GM10266 (cell line): ENCODE measurements at regions not wholly inside any gene's neighbourhood (a gene's known extent, or its start where the extent isn't known, plus 50 kb on each side); places are given as distances from the start of the nearest gene placed in this dataset.

ENCODE experiments used
- DNase-seq: peaks from one replicate; pipeline ENCODE4 v3.0.0; 2012; ENCODE audit errors: extremely low spot score
- CTCF ChIP-seq: IDR thresholded peaks from 2 replicates; pipeline ENCODE4 v1.5.1; 2012; ENCODE audit warnings: mild to moderate bottlenecking, low read depth; ENCODE audit not compliant: control insufficient read depth, insufficient read depth; ENCODE audit errors: missing control alignments

- TF ChIP-seq CTCF: no peak
- no peak for DNase-seq
Measured at GRCh38 chr6:139891471-139891870, 517.0 kb upstream of the CITED2 start.

DNA sequence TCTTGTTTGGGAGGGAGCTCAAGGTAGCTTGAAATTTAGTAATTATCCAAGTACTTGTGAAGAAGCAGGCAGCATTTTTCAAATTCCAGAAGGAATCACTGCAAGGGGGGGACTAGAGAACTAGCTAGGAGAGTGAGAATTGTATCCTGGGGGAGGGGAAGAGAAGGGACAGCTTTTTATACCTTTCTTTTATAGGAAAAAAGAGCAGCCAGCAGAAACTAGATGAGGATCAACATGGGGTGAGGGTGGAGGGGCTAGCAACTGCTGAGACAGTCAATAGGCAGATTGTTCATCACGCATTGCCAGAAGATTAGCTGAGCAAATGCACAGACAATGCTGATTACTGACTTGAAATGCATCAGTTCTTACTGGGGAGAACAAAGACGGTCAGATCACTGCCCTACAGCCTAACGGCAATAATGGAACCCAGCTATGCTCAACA, 514.3 kb upstream of the CITED2 start:
- TF ChIP-seq CTCF: no peak
- DNase-seq: no peak

DNA sequence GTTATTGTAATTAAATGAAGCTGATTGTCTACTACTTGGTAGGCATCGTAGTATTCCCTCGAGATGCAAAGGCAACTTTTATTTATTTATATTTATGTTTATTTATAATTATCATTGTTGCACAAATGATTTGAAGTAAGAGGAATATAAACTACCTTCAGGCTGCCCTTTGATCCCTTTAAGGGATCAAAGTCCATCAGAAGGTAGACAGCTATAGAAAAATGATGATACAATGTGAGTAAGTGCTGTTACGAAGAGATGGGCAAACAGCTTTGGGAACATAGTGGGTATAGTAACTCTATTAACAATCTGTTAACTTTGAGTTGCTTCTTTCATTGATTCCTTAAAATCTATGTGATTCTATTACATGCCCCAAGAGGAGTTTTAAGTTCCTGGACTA, 512.8 kb upstream of the CITED2 start:
- no peak for TF ChIP-seq CTCF
- DNase-seq: no peak

- no peak for TF ChIP-seq CTCF
- DNase-seq: no peak
Measured at GRCh38 chr6:139886396-139886795, 511.9 kb upstream of the CITED2 start.

DNA sequence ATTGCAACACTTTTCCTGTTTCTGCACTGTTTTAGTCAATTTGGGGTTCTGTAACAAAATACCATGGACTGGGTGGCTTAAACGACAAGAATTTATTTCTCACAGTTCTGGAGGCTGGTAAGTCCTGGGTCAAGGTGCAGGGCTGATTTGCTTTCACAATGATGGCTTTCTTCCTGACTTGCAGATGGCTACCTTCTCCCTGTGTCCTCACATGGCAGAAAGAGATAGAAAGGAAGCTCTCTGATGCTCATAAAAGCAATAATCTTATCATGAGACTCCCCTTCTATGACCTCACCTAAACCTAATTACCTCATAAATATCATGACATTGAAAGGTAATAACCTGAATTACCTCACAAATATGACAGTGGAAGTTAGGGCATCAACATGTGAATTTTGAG, 511.5 kb upstream of the CITED2 start:
- DNase-seq: no peak
- no peak for TF ChIP-seq CTCF

- no peak for DNase-seq
- no peak for TF ChIP-seq CTCF
Measured at GRCh38 chr6:139883776-139884175, 509.3 kb upstream of the CITED2 start.

DNA sequence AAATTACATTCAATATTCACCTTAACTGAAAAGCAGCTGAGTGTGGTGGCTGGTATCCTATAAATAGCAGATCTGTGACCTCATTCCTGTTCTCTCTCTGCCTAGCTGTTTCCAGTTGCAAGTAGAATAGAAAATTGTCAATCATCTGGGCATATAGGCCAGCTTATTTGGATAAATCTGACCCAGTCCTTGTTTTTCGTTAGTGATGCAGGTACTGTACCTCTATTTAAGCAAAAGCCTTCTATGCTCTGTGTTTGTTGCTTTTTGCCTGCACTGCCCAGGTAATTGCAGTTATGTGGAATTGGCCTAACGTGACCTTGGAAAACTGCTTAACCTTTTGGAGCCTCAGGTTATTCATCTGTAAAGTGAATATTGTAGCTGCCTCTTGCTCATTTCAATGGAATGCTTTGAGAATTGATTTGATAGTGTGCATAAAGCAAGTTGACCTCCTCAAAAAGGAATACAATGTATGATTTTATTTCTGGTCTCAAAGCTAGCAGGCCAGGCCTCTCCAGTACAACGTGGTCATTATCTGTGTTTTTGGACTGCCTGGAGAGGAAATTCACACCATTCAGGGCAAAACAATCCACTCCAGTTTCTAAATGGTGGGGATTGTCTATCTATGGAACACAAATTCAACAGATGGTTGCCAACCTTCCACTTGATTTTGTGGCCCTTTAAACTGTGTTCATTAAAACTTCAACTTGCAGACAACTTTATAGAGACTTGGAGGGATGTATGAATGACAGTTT, 508.7 kb upstream of the CITED2 start:
- DNase-seq: no peak
- no peak for TF ChIP-seq CTCF
